HG03097 (cell line): ENCODE measurements at regions not wholly inside any gene's neighbourhood (a gene's known extent, or its start where the extent isn't known, plus 50 kb on each side); places are given as distances from the start of the nearest gene placed in this dataset.

ENCODE experiments used
- ATAC-seq: cut with Tn5 transposase; IDR thresholded peaks from one replicate; pipeline ENCODE4 v1.9.1; 2021; ENCODE audit not compliant: unreplicated experiment, low FRiP score

DNA sequence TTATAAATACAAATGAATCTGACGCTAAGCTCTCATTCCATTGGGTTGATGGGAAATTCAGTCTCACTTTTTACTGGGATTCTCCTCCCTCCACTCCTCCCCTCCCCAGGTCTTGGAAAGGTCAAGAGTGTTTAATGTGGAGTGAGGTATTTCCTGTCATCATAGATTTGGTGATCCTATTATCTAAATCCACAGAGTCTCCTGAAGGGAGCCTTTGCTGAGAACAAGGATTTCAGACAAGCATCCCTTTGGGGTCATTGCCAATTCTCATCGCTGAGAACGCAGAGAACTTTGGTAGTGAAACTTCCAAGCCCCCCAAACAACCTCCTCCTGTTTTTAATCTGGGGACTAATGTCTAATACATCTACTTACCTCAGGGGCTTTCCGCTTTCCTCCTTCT, 297.9 kb downstream of the OTOL1 start:
- ATAC-seq = no peak

DNA sequence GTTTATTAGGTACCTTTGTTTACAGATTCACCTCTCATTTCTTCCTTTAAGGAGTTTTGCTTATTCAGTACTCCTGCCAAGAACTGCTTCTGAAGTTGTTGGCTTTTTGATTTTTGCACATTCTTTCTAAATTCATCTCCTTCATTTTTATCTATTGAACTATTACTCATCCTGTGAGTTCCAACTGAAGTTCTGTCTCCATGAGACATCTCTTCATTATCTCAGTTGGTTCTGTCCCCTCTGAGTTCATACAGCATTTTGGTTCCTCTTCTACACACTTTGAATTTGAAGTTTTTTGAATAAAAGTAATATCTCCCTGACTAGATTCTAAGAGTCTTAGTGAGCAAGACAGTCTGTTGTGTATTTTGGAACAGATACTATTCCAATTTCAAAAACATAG, 299.7 kb downstream of the OTOL1 start:
- ATAC-seq = no peak

DNA sequence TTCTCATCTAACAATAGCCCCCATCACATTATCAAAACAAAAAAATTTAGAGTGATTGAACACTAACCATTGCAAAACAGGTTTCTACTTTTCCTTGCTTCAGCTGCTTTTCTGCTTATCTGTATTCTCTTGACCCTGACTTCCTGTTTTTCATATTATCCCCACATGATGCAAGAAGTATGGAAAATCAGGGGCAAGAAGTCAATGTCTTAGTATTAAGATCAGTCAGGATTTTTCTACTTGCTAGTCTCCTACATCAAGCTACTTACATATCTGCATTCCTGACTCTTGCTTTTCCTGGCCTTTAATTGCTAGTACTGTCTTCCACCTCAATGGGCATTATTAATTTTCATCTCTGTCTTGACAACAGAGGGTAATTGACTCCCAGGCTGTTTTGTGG, 300.2 kb downstream of the OTOL1 start:
- ATAC-seq = no peak

- no peak for ATAC-seq
Observed at GRCh38 chr3:161798016-161798415, 301.4 kb downstream of the OTOL1 start.

DNA sequence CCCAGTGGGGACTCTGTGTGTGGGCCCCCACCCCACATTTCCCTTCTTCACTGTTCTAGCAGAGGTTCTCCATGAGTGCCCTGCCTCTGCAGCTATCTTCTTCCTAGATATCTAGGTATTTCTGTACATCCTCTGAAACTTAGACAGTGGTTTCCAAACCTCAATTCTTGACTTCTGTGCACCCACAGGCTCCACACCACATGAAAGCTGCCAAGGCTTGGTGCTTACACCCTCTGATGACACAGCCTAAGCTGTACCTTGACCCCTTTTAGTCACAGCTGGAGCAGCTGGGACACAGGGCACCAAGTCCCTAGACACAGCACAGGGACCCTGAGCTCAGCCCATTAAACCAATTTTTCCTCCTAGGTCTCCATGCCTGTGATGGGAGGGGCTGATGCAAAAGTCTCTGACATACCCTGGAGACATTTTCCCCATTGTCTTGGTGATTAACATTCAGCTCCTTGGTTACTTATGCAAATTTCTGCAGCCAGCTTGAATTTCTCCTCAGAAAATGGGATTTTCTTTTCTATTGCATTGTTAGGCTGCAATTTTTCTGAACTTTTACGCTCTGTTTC, 304.5 kb downstream of the OTOL1 start:
- no peak for ATAC-seq

DNA sequence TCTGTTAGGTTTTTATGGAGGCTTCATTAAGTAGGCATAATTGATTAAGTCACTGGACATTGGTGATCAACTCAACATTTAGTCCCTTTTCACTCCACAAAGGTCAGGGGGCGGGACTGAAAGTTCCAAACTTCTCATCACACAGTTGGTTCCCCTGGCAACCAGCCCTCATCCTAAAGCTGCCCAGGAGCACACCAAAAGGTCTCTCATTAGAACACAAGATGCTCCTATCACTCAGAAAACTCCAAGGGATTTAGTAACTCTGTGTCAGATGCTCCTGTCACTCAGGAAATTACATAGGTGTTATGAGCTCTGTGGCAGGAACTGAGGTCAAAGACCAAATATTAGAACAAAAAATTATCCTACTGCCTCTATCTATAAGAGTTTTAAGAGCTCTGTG, 321.5 kb downstream of the OTOL1 start:
- no peak for ATAC-seq

GRCh38 chr3:161821591-161821990, 325.0 kb downstream of the OTOL1 start:
- ATAC-seq = peak; percentile 71

GRCh38 chr3:161822291-161822690, 325.7 kb downstream of the OTOL1 start:
- no peak for ATAC-seq

GRCh38 chr3:161823910-161824309, 327.3 kb downstream of the OTOL1 start:
- ATAC-seq = no peak

DNA sequence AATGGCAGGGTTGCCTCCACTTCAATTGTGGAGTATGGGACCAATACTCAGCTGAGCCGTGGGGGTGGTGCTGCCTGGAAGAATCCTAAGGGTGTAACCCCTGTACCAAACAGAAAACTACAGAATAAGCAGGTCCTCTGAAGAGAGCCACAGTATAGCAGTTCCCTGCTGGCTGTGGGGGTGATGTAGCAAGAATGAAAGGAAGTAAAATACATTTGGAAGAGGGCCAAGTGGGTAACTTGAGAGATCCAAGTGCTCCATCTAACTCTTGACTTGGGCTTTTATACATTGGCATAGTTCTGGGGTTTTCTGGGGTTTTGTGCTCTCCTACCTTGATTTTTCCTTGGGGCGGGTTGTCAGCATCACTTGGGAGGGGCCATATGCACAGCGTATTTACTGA, 341.4 kb downstream of the OTOL1 start:
- ATAC-seq = no peak

DNA sequence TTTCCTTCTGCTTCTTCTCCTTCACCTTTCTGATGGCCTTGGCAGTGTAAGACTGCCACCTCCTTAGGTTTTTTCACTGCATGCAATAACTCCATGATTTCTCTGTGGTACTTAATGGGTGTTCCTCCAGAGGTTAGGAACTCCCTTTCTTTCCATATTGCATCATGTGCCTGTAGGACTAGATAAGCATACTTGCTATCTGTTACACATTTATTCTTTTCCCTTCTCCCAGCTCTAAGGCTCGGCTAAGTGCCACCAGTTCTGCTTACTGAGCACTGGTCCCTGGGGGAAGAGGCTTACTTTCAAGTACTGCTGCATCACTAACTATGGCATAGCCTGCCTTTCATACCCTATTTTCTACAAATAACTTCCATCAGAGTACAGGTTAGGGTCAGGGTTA, 351.8 kb downstream of the OTOL1 start:
- ATAC-seq = no peak

- no peak for ATAC-seq
Observed at GRCh38 chr3:161851941-161852566, 355.4 kb downstream of the OTOL1 start.

GRCh38 chr3:161852744-161853143, 356.1 kb downstream of the OTOL1 start:
- no peak for ATAC-seq

GRCh38 chr3:161854232-161854771, 357.7 kb downstream of the OTOL1 start:
- ATAC-seq = no peak

GRCh38 chr3:161859057-161859456, 362.4 kb downstream of the OTOL1 start:
- ATAC-seq = no peak

DNA sequence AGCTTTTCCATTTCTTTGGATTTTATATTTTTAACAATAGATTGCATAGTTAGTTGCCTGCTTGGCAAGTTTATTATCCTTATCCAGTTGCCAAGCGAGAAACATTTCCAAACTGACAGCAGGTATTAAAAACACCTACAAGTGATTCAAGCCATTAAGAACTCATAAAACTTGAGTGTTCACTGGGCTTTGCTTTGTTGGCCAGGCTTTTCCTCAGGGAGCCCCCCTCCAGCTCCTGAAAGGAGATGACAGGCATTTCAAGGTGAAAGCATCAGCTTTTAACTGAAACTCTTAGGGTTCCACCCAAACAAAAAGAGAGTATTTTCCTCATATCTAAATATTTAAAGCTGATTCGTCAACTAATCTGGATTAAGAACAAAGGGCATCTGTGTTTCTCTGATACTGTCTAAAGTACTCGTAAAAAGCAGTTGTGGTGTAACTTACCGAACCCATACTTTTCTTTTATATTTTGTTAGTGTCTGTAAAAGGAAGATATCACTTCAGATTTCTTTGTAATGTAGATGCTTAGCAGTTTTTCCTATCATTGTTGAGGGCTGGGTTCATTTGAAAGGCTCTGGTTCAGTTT, 363.4 kb downstream of the OTOL1 start:
- no peak for ATAC-seq

DNA sequence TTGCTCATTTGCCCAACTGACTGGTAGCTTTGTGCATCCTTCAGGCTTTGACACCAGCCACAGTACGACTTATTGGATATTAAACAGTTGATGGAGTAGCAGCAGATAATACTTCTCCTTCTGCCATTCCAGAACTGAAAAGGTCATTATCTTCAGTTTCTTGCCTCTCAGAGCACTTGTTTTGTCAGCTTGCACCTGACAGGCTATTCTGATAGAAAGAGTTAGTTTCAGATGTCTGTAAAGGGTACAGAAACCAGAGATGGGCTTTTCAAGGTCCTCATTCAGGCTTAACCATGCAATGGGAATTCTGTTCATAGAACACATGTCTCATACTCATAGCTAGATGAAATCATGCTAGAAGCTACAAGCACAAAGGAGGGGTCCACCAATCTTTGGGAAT, 367.2 kb downstream of the OTOL1 start:
- no peak for ATAC-seq

GRCh38 chr3:161866176-161866575, 369.6 kb downstream of the OTOL1 start:
- no peak for ATAC-seq

GRCh38 chr3:161875483-161875882, 378.9 kb downstream of the OTOL1 start:
- ATAC-seq = no peak

- no peak for ATAC-seq
Observed at GRCh38 chr3:161879470-161879869, 382.9 kb downstream of the OTOL1 start.

GRCh38 chr3:161884830-161885229, 388.2 kb downstream of the OTOL1 start:
- ATAC-seq = no peak

DNA sequence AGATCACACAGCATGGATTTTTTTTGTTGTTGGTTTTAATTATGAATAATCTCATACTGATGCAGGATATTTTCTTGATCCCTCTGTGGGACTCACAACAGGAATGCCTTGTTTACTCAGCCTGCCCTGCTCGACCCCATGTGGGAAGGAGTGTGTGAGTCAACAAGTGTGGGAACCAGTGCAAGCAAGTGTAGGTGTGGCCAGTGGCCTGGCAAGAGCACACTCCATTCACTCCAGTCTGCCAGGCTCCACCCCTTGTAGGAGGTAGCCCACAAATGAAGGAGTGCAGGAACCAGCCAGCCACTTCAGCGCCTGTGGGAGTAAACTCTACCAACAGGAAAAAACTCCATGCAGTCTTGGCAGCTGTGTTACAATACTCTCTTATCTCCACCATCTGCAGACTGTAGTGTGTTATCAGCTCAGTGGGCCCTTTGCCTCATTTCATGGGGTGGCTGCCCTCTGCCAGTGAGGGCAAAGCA, 393.6 kb downstream of the OTOL1 start:
- ATAC-seq = no peak
